NCI-H2227 (cell line): ENCODE measurements at regions not wholly inside any gene's neighbourhood (a gene's known extent, or its start where the extent isn't known, plus 50 kb on each side); places are given as distances from the start of the nearest gene placed in this dataset.
"Not testable (repeated sequence)": the region's sequence is repeated elsewhere in the genome, so short reads cannot be mapped to it uniquely, and the experiment has no call there.

Source experiments
- DNase-seq: peaks from one replicate; lab custom pipeline; 2025; ENCODE audit not compliant: unreplicated experiment; lab: John Stamatoyannopoulos, UW

DNA sequence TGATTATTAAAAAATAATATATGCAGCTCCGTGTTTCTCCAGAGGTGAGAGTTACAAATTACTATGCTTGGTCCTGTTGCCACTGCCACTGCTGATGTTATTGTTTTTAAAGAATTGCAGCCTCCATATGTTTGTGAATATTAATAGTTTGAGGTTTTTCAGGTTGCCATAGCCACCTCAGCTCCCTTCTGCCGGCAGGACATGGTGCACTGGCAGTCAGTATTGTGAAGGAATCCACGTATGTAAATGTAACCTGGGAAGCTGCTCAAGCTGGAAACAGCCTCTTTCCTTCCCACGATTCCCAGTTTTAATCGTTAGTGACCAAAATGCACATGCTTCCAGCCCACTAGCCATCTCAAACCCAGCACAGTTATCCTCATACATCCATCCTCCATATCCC, 184.4 kb upstream of the CCNG1 start:
- DNase-seq, result no peak

DNA sequence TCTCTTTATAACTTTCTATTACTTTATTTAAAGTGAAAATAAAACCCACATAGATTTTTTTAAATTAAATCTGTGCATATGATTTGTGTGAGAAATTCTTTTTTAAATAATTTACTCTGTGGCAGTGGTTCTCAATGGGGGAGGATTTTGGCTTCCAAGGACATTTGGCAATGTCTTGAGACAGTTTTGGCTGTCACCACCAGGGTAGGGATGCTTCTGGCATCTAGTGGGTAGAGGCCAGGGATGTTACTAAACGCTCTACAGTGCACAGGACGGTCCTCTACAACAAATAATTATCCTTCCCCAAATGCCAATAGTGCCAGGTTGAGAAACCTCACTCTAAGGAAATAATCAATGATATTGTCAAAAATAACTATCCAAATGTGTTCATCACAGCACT, 177.9 kb upstream of the CCNG1 start:
- DNase-seq, result no peak

DNA sequence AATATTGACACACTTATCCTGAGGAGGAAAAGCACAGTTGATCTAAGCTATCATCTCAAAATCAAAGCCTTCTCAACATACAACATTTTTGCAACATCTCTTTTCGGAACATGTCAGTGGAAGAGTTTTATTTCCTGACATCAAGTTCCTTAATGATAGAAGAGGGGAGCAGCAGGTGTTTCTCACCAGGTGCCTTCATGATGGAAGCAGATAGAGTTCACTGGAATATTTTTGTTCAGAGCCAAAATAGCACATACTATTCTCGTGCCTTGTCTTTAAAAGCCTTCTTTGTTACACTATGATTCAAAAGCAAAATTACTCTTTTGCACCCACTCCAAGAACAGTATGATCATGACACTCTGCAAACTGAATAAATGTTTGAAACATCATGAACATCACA, 176.9 kb upstream of the CCNG1 start:
- no peak for DNase-seq

DNA sequence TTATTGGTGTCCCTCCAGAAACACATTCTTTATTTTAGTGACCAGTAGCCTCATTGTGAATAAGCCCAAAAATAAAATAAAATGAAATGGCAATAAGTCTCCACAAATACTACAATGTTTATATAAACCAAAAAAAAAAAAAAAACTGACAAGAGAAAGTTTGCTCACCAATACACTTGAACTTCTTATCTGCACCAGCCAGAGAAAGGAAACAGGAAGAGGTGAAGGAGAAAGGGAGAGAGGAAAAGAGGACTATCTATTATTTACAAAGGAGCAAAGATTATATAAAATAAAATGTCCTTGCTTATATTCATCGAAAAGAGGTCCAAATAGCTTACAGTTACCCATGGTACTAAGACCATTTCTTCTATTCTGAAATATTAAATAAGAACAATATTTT, 176.4 kb upstream of the CCNG1 start:
- DNase-seq, result no peak

DNA sequence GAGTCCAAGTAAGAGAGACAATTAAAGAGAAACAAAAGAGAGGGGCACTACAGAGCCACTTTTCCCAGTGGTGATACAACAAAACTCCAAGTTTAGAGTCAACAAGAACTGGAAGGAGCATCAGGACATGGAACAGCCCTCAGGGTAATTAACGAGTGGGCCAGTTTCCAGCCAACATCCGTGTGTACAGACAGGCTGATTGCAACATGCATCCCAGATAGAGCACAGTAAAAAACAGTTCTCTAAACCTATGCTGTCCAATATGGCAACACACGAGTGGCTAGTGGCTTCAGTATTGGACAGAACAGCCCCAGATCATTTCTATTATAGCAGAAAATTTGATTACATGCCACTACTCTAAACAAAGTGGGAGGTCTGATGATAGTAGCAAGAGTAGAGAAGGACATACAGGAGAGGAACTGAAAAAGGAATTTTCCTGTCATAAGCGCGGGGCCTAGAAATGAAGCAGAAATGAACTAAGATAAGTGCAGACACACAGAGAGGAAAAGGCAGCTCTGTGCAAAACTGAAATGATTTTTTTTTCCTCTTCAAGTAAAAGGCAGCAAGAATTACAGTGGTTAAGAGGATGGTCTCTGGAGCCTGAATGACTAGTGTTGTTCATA, 175.6 kb upstream of the CCNG1 start:
- no peak for DNase-seq

DNA sequence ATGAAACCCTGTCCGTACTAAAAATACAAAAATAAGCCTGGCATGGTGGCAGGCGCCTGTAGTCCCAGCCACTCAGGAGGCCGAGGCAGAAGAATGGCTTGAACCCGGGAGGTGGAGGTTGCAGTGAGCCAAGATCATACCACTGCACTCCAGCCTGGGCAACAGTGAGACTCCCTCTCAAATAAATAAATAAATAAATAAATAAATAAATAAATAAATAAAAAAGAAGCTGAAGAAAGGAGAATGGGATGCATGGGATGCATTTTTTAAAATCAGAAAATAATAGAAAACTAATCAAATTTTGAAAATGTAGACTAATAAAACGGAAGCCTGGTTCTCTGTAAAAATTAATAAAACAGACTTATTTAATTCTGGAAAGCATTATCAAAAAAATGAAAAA, 171.1 kb upstream of the CCNG1 start:
- DNase-seq, result not testable (repeated sequence)

DNA sequence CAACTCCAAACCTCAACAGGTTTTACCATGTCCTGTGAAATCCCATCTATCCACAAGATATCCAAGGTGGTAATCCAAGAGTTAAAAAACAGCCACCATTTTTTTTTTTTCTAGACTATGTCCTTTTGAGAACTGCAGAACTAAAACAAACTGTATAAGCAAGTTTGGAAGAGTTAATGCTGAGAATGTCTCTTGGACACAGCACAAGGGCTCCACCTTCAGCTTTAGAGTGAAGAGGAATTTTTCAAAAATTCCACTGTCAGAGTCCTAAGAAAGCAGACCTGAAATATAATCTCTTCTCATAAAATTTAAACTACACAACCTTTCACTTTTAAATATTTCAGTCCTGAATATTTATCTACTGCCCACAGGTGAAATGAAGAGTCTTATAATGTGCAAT, 167.8 kb upstream of the CCNG1 start:
- DNase-seq, result no peak

DNA sequence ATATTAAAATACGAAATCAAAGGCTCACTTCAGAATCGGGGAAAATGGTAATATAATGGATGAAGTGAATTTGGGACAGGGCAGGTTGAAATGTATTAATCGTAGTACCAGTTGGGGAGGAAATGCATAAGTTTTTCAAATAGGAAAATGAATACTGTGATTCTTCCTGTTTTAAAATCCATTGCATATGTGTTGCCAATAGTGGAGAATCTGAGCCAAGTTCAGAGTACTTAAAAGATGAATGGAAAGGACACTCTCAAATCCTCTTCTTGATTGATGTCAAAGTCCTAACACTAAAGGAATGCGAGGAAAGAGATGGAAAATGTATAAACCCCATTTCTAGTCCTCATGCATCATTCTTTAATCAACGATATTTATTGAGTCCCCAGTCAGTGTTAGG, 160.9 kb upstream of the CCNG1 start:
- no peak for DNase-seq

DNA sequence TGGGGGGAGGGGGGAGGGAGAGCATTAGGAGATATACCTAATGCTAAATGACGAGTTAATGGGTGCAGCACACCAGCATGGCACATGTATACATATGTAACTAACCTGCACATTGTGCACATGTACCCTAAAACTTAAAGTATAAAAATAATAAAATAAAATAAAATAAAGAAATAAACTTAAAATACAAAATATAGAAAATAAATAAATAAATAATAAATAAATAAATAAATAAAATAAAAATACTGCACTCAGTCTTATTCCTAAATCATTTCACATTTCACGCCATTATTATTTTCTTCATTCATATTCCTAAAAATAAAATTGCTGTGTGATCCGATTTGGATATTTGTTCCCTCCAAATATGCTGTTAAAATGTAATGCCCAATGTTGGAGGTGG, 156.5 kb upstream of the CCNG1 start:
- DNase-seq, result not testable (repeated sequence)

DNA sequence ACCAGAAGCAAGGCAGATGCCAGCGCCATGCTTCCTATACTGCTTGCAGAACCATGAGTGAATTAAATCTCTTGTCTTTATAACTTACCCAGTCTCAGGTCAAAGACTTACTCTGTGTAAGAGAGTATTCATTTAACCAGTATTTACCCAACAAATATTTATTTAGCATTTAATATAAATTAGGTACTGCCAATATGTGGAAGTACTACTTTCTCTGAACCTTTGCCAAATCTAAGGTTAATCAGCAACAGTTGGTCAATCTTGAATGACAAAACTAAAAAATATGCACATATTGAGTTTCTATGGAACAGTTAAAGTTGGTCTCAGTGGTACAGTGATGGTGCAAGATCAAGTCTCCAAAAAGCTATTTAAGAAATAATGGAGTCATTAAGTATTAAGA, 155.9 kb upstream of the CCNG1 start:
- no peak for DNase-seq

DNA sequence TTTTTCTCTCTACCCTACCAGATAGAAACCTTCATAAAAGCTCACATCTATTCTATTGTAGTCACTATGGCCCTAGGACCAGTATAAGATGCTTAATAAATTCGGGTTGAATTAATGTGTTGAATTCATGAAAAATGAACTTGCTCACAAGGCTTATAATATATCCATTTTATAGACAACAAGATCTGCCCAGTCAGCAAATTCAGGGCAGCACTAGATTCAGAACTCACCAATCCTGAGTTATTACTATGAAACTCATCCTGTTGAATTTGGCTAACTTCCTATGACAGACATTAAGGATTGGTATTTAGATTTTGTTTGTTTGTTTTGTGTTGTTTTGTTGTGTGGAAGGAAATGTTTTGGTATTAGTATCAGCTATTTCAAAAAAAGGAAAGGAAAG, 143.6 kb upstream of the CCNG1 start:
- no peak for DNase-seq

DNA sequence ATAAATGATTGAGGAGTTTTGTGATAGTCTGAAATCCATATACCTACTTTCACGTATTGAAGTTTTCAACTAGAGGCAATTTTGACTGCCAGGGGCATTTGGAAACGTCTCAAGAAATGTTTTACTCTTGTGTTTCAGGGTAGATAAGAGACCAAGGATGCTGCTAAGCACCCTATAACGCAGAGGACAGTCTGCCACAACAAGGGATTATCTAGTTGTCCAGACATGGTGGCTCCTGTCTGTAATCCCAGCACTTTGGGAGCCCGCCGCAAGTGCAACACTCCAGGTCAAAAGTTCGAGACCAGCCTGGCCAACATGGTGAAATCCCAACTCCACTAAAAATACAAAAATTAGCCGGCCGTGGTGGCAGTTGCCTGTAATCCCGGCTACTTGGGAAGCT, 133.7 kb upstream of the CCNG1 start:
- DNase-seq, result no peak

DNA sequence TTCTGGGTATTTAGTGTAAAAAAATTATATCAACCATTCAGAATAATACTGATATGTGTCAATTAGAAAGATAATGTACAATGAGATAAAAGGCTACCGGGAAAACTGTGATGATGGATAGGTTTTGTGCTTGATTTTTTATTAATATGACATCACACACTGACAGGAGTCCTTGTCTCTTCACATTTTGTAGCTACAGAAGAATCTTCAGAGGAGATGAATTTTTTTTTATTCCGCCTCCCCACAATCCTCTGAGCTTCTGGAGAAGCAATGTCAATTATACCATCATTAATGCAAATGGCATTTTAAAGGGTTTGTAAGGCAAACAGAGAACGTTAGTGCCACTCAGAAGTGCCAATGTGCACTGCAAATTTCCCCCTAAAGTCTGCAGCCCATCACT, 131.7 kb upstream of the CCNG1 start:
- DNase-seq, result no peak

DNA sequence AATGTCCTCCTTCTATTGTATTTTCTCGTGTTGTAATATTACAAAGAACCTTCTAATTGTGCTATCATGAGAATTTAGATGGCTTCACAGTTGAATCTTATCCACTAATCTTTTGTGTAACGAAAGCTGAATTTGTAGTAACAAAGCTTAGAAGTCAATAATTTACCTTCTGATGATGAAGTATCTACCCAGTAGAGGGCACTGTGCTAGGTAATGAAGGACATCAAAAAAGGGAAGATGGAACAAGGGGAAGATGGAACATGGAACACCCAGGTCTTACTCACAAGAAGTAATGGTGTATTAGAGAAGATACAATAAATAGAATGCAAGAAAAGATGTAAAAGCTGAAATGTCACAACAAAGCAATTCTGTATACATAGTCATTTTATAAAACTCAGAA, 131.0 kb upstream of the CCNG1 start:
- no peak for DNase-seq

DNA sequence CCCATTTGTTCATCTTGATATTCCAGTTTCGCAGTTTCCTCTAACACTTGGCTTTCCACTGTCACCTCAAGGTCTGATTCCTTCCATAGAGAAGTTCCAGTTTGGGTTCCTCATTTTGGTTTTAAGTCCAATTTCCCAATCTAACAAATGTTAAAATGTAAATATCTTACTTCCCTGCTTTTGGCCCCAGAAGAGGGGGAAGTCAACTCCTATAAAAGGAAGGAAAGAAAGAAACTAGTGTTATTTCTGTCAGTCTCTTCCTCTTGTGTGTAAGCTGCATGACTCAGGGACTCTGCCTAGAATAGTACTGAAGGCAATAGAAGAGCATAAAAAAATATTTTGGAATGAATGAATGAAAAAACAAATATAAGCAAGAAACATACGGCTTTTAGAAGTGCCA, 127.5 kb upstream of the CCNG1 start:
- no peak for DNase-seq

DNA sequence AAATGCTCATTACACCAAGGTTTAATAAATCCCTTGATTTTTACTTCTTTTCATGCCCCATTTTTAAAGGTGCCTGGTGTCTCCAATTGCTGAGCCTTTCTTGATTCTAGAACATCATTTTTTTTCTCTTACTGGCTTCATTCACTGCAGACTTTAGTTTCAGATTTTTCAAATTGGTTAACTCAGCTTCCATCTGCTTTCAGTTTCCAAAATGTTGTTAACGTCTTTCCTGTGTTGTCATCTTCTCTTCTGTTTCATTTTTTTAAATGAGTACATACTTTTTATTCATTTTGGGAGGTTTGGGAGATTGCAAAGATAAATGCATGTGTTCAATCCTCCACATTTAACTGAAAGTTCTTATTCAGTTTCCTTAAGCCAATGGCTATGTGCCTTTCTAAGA, 126.4 kb upstream of the CCNG1 start:
- DNase-seq, result no peak

DNA sequence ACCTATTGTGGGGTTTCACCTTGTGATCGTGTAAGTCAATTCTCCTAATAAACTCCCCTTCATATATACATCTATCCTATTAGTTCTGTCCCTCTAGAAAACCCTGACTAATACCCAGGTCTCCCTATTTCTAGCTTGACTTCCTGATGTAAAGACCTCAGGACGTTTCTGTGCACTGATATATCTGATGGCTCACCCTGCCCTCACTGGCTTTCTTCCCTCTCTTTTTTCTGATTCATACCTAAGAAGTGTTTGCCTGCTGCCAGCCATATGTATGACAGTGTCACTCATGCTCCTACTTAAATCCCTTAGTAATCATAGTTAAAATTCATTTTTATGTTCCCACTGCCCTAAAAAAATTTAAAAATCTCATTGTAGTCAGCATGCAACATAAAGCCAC, 124.8 kb upstream of the CCNG1 start:
- no peak for DNase-seq

DNA sequence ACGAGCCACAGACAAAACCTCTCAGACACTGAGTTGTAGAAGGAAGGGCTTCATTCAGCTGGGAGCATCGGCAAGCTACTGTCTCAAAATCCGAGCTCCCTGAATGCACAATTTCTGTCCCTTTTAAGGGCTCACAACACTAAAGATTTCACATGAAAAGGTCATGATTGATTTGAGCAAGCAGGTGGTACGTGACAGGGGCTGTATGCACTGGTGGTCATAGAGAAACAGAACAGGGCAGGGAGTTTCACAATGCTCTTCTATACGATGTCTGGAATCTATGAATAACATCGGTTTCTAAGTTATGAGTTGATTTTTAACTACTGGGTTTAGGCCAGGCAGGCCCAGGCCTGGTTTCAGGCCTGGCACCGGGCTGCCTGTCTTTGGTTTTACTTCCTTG, 124.3 kb upstream of the CCNG1 start:
- not testable (repeated sequence) for DNase-seq

DNA sequence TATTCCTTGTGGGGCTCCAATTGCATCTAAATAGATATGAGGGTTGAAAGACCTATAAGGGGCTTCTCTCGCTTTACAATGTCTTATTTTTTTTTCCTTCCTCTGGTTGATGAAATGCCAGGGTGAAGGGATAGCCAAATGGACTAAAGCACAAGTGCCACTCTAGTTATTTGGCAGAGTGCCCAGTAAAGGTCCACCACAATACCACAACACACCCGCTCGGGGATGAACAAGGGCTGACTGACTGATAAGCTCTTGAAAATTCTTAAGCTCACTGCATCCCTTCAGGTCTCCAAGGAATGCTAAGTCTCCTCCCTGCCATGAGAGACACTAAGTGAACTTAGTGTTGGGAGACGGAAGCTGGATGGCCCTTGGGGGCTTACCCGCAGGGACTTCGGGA, 121.0 kb upstream of the CCNG1 start:
- not testable (repeated sequence) for DNase-seq

DNA sequence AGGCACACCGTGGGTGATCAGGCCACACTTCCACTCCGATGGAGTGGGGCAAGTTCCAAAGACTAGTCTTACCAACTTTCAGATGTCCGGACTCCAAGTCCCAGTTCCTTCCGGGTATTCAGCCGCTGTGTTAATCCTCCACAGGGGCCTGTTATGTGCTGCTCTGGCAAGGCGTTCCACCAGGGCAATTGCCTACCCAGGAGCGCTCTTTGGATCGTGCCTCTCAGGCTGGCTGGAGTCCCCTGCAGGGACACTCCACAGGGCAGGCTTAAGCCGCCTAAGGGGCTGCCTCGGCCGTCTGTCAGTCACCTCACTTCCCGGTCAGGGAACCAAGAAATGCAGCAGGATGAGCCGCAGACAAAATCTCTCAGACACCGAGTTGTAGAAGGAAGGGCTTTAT, 118.7 kb upstream of the CCNG1 start:
- no peak for DNase-seq

DNA sequence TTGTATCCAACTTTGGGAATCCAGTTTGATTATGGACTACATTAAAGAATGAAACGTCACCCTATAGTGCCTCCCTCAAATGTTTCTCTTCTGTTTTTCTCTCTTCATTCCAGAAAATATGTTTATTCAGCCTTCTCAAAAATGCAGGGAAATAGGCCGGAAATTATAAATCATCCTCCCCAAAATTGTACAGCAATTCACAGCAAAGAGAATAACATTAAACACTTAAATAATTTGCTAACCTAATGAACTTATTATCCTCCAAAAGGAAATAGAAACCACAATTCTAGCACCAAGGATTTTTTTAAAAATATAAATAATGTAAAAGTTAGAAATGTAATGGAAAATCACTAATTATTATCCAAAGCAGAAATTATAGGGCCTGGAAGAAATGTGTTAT, 115.9 kb upstream of the CCNG1 start:
- DNase-seq, result no peak

DNA sequence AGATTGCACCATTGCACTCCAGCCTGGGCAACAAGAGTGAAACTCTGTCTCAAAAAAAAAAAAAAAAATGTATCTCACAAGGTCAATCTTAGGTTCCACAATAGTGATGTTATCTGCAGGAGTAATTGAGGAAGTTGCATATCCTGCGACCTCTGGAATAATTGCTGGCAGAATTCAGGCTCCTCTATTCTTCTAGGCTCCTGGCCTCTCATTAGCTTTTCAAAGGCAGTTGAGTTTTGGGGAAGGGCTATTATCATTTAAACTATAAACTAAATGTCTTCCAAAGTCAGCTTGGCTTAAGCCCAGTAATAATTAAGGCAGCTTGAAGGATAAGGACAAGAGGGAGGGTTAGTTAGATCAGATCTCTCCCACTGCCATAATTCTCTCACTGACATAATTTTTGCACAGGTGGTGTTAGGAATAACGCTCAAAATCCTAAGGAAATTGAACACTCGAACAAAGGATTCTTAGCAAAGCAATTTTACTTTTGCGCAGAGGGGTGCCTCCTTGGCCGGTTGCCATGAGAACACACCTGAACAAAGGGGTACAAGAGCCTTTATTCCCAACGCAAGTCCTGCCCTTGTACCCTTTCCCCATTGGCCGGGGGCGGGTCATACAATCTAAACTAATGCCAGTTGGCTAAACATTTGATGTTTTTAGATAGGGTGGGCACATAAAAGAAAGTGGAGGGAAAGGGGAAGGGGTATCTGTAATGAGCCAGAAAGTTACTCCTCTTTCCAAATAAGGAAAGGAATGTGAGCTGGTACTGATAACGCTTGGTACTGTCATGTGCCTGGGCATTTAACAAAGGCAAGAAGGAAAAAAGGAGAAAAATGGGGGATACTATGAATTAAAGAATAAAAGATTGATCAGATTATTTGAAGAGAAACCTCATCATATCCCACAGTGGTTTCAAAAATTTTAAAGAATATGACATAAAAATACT, 106.4 kb upstream of the CCNG1 start:
- DNase-seq, result peak; percentile 41

DNA sequence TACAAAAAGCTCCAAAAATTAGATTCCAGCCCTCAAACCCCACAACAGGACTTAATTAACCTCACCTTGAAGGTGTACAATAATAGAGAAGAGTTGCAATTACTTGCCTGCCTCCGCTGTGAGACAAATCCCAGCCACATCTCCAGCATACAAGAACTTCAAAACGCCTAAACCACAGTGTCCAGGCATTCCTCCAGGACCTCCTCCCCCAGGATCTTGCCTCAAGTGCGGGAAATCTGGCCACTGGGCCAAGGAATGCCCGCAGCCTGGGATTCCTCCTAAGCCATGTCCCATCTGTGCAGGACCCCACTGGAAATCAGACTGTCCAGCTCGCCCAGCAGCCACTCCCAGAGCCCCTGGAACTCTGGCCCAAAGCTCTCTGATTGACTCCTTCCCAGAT, 101.3 kb upstream of the CCNG1 start:
- DNase-seq, result not testable (repeated sequence)
